ENCODE measurements at regions not wholly inside any gene's neighbourhood (a gene's known extent, or its start where the extent isn't known, plus 50 kb on each side); places are given as distances from the start of the nearest gene placed in this dataset.

DNA sequence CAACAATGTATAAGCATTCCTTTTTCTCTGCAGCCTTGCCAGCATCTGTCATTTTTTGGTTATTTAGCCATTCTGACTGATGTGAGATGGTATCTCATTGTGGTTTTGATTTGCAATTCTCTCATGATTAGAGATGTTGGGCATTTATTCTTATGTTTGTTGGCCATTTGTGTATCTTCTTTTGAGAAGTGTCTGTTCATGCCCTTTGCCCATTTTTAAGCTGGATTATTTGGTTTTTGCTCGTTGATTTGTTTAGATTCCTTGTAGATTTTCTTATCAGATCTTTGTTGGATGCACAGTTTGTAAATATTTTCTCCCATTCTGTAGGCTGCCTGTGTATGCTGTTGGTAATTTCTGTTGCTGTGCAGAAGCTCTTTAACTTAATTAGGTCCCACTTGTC is 259.6 kb upstream of the SESN3 start:
- TF ChIP-seq ARNTL (CRISPR knock-in tag; IDR thresholded peaks at IDR 0.05; ENCODE audit: borderline replicate concordance, low read depth), result no peak
- TF ChIP-seq ISL1 (CRISPR knock-in tag; IDR thresholded peaks at IDR 0.05), result no peak
- TF ChIP-seq ZFP3 (CRISPR knock-in tag; IDR thresholded peaks at IDR 0.05), result no peak
- TF ChIP-seq, protein P1, sequence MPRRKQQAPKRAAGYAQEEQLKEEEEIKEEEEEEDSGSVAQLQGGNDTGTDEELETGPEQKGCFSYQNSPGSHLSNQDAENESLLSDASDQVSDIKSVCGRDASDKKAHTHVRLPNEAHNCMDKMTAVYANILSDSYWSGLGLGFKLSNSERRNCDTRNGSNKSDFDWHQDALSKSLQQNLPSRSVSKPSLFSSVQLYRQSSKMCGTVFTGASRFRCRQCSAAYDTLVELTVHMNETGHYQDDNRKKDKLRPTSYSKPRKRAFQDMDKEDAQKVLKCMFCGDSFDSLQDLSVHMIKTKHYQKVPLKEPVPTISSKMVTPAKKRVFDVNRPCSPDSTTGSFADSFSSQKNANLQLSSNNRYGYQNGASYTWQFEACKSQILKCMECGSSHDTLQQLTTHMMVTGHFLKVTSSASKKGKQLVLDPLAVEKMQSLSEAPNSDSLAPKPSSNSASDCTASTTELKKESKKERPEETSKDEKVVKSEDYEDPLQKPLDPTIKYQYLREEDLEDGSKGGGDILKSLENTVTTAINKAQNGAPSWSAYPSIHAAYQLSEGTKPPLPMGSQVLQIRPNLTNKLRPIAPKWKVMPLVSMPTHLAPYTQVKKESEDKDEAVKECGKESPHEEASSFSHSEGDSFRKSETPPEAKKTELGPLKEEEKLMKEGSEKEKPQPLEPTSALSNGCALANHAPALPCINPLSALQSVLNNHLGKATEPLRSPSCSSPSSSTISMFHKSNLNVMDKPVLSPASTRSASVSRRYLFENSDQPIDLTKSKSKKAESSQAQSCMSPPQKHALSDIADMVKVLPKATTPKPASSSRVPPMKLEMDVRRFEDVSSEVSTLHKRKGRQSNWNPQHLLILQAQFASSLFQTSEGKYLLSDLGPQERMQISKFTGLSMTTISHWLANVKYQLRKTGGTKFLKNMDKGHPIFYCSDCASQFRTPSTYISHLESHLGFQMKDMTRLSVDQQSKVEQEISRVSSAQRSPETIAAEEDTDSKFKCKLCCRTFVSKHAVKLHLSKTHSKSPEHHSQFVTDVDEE (CRISPR knock-in tag; IDR thresholded peaks at IDR 0.05), result no peak
- TF ChIP-seq BACH2 (CRISPR knock-in tag; IDR thresholded peaks at IDR 0.05; ENCODE audit: borderline replicate concordance), result no peak
- TF ChIP-seq ZNF8 (CRISPR knock-in tag; IDR thresholded peaks at IDR 0.05), result no peak
- no peak for ATAC-seq

DNA sequence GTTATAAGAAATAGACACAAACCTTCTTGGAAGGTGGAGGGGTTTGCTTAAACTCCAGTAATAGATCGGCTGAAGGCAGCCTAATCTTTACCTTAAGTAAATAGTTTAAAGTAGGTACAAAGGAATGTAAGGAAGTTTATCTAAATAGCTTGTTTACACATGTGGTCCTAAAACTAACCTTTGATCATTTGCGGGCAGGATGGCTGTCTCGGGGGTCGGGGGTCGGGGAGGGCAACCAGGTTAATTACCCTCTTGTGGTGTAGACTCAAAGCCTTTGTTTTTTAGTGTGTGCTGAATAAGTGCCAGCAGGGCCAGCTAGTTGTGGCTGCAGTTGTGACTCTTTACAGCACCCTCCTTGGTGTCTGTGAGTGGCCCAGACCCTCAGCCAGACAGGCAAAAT is 256.9 kb upstream of the SESN3 start:
- ATAC-seq, result no peak
- TF ChIP-seq TOX (CRISPR knock-in tag; IDR thresholded peaks at IDR 0.05; ENCODE audit: borderline replicate concordance) (no peak), TCF4 (CRISPR knock-in tag; IDR thresholded peaks at IDR 0.05; ENCODE audit: borderline replicate concordance) (no peak), ISL1 (CRISPR knock-in tag; IDR thresholded peaks at IDR 0.05) (no peak), ARNTL (CRISPR knock-in tag; IDR thresholded peaks at IDR 0.05; ENCODE audit: borderline replicate concordance, low read depth) (no peak), GLIS3 (CRISPR knock-in tag; IDR thresholded peaks at IDR 0.05) (no peak), ZFP3 (CRISPR knock-in tag; IDR thresholded peaks at IDR 0.05) (no peak), BACH2 (CRISPR knock-in tag; IDR thresholded peaks at IDR 0.05; ENCODE audit: borderline replicate concordance) (no peak), CSDC2 (CRISPR knock-in tag; IDR thresholded peaks at IDR 0.05) (no peak), ZFP30 (CRISPR knock-in tag; IDR thresholded peaks at IDR 0.05) (no peak), ZNF565 (CRISPR knock-in tag; conservative IDR thresholded peaks at IDR 0.05; ENCODE audit: low read depth) (no peak), ZNF8 (CRISPR knock-in tag; IDR thresholded peaks at IDR 0.05) (no peak), OSR1 (CRISPR knock-in tag; IDR thresholded peaks at IDR 0.05) (no peak), ESRRG (CRISPR knock-in tag; IDR thresholded peaks at IDR 0.05) (no peak)
- TF ChIP-seq, protein P2, sequence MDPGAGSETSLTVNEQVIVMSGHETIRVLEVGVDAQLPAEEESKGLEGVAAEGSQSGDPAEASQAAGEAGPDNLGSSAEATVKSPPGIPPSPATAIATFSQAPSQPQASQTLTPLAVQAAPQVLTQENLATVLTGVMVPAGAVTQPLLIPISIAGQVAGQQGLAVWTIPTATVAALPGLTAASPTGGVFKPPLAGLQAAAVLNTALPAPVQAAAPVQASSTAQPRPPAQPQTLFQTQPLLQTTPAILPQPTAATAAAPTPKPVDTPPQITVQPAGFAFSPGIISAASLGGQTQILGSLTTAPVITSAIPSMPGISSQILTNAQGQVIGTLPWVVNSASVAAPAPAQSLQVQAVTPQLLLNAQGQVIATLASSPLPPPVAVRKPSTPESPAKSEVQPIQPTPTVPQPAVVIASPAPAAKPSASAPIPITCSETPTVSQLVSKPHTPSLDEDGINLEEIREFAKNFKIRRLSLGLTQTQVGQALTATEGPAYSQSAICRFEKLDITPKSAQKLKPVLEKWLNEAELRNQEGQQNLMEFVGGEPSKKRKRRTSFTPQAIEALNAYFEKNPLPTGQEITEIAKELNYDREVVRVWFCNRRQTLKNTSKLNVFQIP (CRISPR knock-in tag; IDR thresholded peaks at IDR 0.05; ENCODE audit: borderline replicate concordance, low read depth), result no peak
- TF ChIP-seq, protein P3, sequence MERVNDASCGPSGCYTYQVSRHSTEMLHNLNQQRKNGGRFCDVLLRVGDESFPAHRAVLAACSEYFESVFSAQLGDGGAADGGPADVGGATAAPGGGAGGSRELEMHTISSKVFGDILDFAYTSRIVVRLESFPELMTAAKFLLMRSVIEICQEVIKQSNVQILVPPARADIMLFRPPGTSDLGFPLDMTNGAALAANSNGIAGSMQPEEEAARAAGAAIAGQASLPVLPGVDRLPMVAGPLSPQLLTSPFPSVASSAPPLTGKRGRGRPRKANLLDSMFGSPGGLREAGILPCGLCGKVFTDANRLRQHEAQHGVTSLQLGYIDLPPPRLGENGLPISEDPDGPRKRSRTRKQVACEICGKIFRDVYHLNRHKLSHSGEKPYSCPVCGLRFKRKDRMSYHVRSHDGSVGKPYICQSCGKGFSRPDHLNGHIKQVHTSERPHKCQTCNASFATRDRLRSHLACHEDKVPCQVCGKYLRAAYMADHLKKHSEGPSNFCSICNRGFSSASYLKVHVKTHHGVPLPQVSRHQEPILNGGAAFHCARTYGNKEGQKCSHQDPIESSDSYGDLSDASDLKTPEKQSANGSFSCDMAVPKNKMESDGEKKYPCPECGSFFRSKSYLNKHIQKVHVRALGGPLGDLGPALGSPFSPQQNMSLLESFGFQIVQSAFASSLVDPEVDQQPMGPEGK (CRISPR knock-in tag; IDR thresholded peaks at IDR 0.05; ENCODE audit: borderline replicate concordance), result no peak
- TF ChIP-seq, protein P4, sequence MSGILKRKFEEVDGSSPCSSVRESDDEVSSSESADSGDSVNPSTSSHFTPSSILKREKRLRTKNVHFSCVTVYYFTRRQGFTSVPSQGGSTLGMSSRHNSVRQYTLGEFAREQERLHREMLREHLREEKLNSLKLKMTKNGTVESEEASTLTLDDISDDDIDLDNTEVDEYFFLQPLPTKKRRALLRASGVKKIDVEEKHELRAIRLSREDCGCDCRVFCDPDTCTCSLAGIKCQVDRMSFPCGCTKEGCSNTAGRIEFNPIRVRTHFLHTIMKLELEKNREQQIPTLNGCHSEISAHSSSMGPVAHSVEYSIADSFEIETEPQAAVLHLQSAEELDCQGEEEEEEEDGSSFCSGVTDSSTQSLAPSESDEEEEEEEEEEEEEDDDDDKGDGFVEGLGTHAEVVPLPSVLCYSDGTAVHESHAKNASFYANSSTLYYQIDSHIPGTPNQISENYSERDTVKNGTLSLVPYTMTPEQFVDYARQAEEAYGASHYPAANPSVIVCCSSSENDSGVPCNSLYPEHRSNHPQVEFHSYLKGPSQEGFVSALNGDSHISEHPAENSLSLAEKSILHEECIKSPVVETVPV (CRISPR knock-in tag; IDR thresholded peaks at IDR 0.05), result no peak
- TF ChIP-seq, protein P1 (CRISPR knock-in tag; IDR thresholded peaks at IDR 0.05), result no peak

DNA sequence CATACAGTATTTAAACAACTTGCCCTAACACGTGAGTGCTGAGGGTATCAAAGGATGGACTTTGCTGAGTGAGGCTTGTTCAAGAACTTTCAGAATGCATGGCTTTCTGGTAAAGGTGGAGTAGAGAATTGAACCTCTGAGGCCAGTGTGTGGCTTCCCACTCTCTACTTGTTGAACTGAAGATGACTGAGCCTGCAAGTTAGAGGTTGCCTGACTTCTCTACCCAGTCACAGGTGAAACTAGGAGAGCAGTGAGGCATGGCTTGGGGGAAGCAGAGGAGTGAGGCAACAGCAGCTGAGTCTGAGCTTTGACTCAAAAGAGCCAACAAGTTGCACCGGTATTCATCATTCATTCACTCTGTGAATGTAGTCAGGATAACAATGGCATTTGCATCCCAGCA is 256.4 kb upstream of the SESN3 start:
- no peak for ATAC-seq
- TF ChIP-seq ARNTL (CRISPR knock-in tag; IDR thresholded peaks at IDR 0.05; ENCODE audit: borderline replicate concordance, low read depth), result no peak
- TF ChIP-seq ZNF565 (CRISPR knock-in tag; conservative IDR thresholded peaks at IDR 0.05; ENCODE audit: low read depth), result no peak
- TF ChIP-seq ZNF70 (CRISPR knock-in tag; IDR thresholded peaks at IDR 0.05), result no peak
- TF ChIP-seq, protein P1 (CRISPR knock-in tag; IDR thresholded peaks at IDR 0.05), result no peak
- no peak for TF ChIP-seq TOX (CRISPR knock-in tag; IDR thresholded peaks at IDR 0.05; ENCODE audit: borderline replicate concordance)
- TF ChIP-seq PPARA (CRISPR knock-in tag; IDR thresholded peaks at IDR 0.05; ENCODE audit: borderline replicate concordance), result no peak
- no peak for TF ChIP-seq BACH2 (CRISPR knock-in tag; IDR thresholded peaks at IDR 0.05; ENCODE audit: borderline replicate concordance)
- TF ChIP-seq OSR1 (CRISPR knock-in tag; IDR thresholded peaks at IDR 0.05), result no peak

Data from SK-N-SH treated with all-trans-retinoic acid at 6 μM for 48 hours (cell line).